ENCODE measurements at regions not wholly inside any gene's neighbourhood (a gene's known extent, or its start where the extent isn't known, plus 50 kb on each side); places are given as distances from the start of the nearest gene placed in this dataset.

DNA sequence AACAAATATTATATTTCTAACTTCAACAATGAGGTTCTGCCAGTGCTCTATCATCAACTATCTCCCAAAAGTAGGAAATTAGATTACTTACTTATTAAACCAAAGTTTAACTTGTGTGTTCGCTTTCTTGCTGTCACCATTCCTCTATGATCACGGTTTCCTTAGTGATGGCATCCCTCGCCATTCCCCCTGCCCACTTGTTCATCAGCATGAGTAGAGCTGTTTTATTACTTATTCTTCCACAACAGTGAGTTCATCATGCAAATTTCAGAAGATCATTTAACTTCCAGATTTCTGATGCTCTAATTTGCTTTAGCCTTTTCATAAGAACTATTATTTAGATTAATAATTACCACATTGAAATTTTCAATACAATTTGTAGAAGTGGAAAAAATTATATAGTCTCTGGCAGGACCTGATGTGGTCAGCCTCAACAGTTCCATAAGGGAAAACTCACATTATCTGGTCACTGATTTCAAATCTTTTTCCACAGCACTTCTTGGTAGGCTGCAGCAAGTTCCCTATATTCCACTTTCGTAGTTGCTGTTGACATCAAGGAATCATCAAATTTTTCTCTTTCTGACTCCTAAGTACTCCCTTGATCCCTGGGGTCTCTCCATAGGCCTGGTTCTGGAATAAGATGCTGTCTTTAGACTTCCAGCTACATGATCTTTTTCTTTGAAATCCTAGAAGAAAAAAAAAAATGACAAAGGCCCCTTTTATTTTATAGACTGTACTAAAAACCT lies 174.6 kb downstream of the RASSF9 start:
- intact Hi-C loops (cut with DNase I): no loop called here
- DNase-seq (ENCODE audit: low spot score): no peak

DNA sequence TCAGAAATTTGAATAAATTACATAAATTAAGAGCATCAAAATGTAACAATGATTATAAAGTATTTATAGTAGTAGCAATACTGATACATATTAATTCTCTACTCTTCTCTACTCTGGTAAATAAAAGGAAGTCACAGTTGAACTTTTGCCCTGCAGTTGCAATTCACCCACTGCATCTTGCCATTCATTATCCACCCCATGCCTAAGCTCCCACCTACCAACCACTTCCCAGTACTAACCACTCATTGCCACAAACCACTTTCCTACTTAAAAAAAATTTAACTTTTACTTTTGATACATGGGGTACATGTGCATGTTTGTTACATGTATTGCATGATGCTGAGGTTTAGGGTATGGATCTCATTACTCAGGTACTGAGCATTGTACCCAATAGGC lies 174.0 kb downstream of the RASSF9 start:
- intact Hi-C loops (cut with DNase I): no loop called here
- no peak for DNase-seq (ENCODE audit: low spot score)

DNA sequence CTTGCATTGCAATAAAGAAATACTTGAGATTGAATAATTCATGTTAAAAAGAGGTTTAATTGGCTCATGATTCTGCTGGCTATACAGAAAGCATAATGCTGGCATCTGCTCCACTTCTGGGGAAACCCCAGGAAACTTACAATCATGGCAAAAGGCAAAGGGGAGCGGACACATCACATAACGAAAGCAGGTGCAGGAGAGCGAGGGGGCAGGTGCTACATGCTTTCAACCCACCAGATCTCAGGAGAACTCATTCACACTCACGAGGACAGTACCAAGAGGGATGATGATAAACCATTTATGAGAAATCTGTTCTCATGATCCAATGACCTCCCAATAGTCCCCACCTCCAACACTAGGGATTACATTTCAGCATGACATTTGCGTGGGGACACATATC lies 172.6 kb downstream of the RASSF9 start:
- intact Hi-C loops (cut with DNase I): no loop called here
- DNase-seq (ENCODE audit: low spot score): no peak

GRCh38 chr12:85664429-85664828 lies 171.8 kb downstream of the RASSF9 start:
- DNase-seq (ENCODE audit: low spot score): no peak
- intact Hi-C loops (cut with DNase I): no loop called here

DNA sequence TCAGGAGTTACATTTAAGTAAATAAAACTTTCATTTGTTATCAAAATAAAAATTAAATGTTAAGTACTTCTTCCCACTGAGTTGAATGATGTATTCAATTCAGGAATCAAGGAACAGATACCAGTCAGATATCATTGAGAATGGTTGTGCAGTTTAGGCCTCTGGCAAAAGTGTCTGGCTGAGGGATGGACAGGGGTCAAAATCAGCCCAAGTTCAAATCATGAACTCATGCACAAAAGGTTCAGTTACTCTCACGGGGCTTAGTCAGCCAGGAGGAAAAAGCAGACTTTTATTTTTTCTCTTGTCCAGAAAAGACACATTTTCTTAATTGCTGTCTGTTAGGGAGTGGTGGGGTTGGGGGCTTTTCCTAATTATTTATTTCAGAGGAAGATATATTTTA lies 166.3 kb downstream of the RASSF9 start:
- no peak for DNase-seq (ENCODE audit: low spot score)
- intact Hi-C loops (cut with DNase I): no loop called here

- no peak for DNase-seq (ENCODE audit: low spot score)
- intact Hi-C loops (cut with DNase I): no loop called here
Measured at GRCh38 chr12:85672436-85672835, 163.8 kb downstream of the RASSF9 start.

GRCh38 chr12:85673921-85674420 lies 162.2 kb downstream of the RASSF9 start:
- DNase-seq (ENCODE audit: low spot score): no peak
- intact Hi-C loops (cut with DNase I): no loop called here

DNA sequence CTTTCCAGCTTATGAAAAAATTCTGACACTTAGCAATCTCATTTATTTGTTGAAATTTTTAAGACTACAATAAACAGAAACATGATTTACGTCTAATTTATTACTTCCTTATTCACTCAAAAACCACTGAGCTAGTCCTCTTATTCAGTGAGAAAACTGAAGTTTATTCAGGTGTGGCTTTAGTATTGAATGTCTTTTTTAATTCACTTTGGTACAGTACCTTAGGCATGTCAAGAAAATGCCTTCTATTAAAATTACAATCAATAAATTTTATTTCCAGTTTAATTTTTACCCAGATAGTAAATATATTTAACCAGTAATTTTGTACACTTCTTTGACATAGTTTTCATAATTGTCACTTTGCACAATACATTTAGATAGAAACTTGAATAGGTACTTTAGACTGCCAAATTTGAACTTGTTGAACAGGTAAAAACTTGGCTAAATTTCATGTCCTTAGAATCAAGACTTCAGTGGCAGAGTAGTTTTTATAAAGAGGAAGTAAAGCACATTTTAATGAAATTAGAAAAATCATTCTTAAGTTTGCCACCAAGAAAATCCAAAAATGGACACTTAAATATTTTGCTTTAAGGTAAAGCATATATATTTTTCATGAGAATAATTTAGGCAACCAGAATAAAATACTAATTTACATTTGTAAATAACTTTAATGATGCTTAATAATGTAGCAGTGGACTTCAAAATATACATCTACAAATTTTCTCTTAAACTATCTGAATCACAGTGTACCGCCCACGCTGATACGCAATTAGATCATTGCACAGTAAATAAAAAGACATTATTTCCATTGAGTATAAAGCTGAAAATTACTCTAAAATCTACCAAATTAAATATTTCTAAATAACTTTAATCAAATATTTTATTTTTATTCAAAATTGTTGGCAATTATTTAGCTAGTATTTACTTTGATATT lies 159.1 kb downstream of the RASSF9 start:
- intact Hi-C loops (cut with DNase I): no loop called here

DNA sequence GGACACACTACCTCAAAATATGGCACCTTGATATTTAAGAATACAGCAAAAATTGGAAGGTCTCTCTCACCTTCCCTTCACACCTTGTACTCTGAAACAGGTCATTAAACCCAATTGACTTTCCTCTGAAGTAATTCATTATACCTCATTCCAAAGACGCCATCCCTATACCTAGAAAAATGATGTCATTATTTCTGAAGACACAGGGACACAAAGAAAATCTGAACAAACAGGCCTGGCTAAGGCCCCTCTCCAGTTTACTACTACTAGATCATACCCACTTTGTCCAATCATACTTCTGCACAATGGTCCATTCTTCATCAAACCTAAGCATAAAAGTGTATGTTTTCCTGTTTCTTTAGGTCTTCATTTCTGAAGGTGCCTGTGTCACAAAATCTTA lies 156.9 kb downstream of the RASSF9 start:
- intact Hi-C loops (cut with DNase I): no loop called here
- no peak for DNase-seq (ENCODE audit: low spot score)

More for the DNA sequence above, 159.1 kb downstream of the RASSF9 start:
- DNase-seq (ENCODE audit: low spot score): no peak

- DNase-seq (ENCODE audit: low spot score): no peak
- intact Hi-C loops (cut with DNase I): no loop called here
Measured at GRCh38 chr12:85680881-85681280, 155.3 kb downstream of the RASSF9 start.

- intact Hi-C loops (cut with DNase I): no loop called here
- DNase-seq (ENCODE audit: low spot score): no peak
Measured at GRCh38 chr12:85681333-85681732, 154.9 kb downstream of the RASSF9 start.

DNA sequence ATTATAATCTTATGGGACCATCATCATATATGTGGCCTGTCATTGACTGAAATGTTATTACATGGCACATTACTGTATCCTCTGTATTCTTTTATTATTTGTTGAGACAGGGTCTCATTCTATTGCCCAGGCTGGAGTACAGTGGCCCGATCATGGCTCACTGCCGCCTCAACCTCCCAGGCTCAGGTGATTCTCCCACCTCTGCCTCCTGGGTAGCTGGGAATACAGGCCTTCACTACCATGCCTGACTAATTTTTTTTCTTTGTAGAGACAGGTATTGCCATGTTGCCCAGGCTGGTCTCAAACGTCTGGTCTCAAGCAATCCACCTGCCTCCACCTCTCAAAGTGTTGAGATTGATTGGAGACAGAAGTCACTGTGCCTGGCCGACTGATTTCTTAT lies 153.2 kb downstream of the RASSF9 start:
- intact Hi-C loops (cut with DNase I): no loop called here
- DNase-seq (ENCODE audit: low spot score): no peak

GRCh38 chr12:85688837-85689236 lies 147.4 kb downstream of the RASSF9 start:
- no peak for DNase-seq (ENCODE audit: low spot score)
- intact Hi-C loops (cut with DNase I): no loop called here

DNA sequence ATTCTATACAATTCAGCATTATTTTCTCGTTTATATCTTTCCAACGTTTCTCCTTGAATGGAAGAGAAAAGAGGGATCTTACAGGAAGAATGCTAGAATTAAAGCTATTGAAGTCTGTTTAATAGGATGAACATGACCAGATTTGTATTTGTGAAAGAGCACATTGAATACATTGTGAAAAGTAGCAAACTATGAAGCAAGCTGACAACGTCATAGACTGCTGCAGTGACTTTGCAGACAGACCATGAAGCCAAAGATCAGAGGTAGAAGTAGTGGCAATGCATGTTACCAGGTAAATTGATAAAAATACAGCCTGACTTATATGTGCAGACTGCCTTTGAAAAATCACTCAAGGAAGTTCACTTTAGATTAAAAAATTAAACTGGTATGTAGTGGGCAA lies 146.1 kb downstream of the RASSF9 start:
- DNase-seq (ENCODE audit: low spot score): no peak
- intact Hi-C loops (cut with DNase I): no loop called here

GRCh38 chr12:85693093-85693665 lies 143.0 kb downstream of the RASSF9 start:
- intact Hi-C loops (cut with DNase I): no loop called here
- no peak for DNase-seq (ENCODE audit: low spot score)

- intact Hi-C loops (cut with DNase I): no loop called here
- no peak for DNase-seq (ENCODE audit: low spot score)
Measured at GRCh38 chr12:85695097-85695715, 141.0 kb downstream of the RASSF9 start.

DNA sequence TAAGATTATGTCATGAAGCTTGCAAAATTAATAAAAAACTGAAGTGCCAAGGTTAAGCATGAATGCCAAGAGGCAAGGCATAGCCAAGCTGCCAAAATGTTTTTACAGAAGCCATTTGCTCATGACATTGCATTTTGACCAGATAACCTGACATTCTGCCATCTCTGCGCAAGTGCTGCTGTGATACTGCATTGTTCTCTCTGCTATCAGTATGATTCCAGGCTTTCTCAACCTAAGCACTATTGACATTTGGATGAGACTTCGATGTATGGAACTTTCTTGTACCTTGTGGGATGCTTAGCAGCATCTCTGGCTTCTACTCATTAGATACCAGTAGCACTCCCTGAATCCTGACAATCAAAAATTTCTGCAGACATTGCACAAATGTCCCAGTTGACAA lies 139.2 kb downstream of the RASSF9 start:
- no peak for DNase-seq (ENCODE audit: low spot score)
- intact Hi-C loops (cut with DNase I): no loop called here

DNA sequence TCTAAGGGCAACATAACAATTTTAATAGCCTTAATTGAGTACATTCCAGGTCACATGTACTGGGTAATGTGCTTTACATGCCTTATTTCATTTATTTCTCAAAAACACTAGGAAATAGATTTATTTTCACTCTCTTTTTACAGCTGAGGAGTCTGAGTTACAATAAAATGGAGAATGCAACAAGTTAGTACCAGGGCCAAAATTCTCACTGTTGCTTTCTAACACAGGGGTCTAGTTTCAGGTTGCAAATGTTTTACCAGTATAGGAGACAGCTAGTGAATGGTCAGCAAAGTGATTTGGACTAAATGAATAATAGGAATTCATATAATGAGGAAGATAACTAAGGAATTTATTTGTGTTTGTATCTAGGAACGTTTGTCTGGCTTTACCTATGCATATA lies 137.3 kb downstream of the RASSF9 start:
- no peak for DNase-seq (ENCODE audit: low spot score)
- intact Hi-C loops (cut with DNase I): no loop called here

GRCh38 chr12:85708775-85709174 lies 127.4 kb downstream of the RASSF9 start:
- intact Hi-C loops (cut with DNase I): no loop called here
- no peak for DNase-seq (ENCODE audit: low spot score)

Data from cardiac septum (tissue), 1 donor.